ENCODE measurements at regions not wholly inside any gene's neighbourhood (a gene's known extent, or its start where the extent isn't known, plus 50 kb on each side); places are given as distances from the start of the nearest gene placed in this dataset.

GRCh38 chr2:59314031-59314766, 1073.1 kb upstream of the FANCL start:
- no peak for TF ChIP-seq CTCF (conservative IDR thresholded peaks at IDR 0.05; ENCODE audit: low read depth, low read length)
- no peak overlapping the region for H3K4me3 ChIP-seq (ENCODE audit: low read length)
- DNase-seq (ENCODE audit: low read depth), result no peak

- H3K4me3 ChIP-seq (ENCODE audit: low read length), result no peak overlapping the region
- no peak for TF ChIP-seq CTCF (conservative IDR thresholded peaks at IDR 0.05; ENCODE audit: low read depth, low read length)
These were observed 1072.1 kb upstream of the FANCL start for GRCh38 chr2:59312967-59313940.

GRCh38 chr2:59312029-59312428, 1070.9 kb upstream of the FANCL start:
- H3K4me3 ChIP-seq (ENCODE audit: low read length), result no peak overlapping the region
- TF ChIP-seq CTCF (conservative IDR thresholded peaks at IDR 0.05; ENCODE audit: low read depth, low read length), result no peak
- no peak for DNase-seq (ENCODE audit: low read depth)

More at GRCh38 chr2:59312967-59313940, 1072.1 kb upstream of the FANCL start:
- no peak for DNase-seq (ENCODE audit: low read depth)

- H3K4me3 ChIP-seq (ENCODE audit: low read length), result no peak overlapping the region
- no peak for DNase-seq (ENCODE audit: low read depth)
- TF ChIP-seq CTCF (conservative IDR thresholded peaks at IDR 0.05; ENCODE audit: low read depth, low read length), result no peak
These were observed 1067.0 kb upstream of the FANCL start for GRCh38 chr2:59308108-59308507.

GRCh38 chr2:59307196-59307595, 1066.1 kb upstream of the FANCL start:
- TF ChIP-seq CTCF (conservative IDR thresholded peaks at IDR 0.05; ENCODE audit: low read depth, low read length), result no peak
- no peak overlapping the region for H3K4me3 ChIP-seq (ENCODE audit: low read length)
- no peak for DNase-seq (ENCODE audit: low read depth)

- H3K4me3 ChIP-seq (ENCODE audit: low read length), result no peak overlapping the region
- no peak for DNase-seq (ENCODE audit: low read depth)
- TF ChIP-seq CTCF (conservative IDR thresholded peaks at IDR 0.05; ENCODE audit: low read depth, low read length), result no peak
These were observed 1062.1 kb upstream of the FANCL start for GRCh38 chr2:59303272-59303671.

Data from retinal pigment epithelial cell (primary cell).